ENCODE measurements at regions not wholly inside any gene's neighbourhood (a gene's known extent, or its start where the extent isn't known, plus 50 kb on each side); places are given as distances from the start of the nearest gene placed in this dataset.

DNA sequence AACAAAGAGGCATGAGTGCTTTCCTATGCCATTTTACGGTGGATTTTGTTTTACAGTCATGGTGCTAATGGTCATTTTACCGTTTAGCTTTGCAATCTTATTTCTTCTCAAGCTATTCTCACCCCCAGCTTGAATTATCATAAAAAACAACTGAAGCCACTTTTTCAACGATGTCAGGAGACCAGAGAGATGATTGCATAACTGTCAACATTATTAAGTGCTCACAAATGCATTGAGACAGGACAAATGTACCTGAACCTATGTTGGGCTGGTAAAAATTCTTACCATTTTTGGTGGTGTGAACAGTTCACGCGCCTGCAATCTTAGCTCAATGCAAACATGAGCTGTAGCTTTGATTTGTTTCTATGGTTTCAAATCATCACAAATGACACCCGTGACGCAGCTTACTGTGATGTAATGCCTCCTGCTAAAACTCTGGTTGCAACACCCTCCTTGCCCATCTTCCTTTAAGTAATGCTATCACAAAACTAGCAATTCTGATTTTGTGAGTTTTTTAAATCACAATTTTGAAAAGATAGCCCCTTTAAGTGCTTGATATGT lies 104.4 kb downstream of the UCHL5 start:
- no peak for DNase-seq (ENCODE audit: low read depth)
- H3K4me3 ChIP-seq (ENCODE audit: low read length) = no peak overlapping the region
- TF ChIP-seq CTCF (conservative IDR thresholded peaks at IDR 0.05; ENCODE audit: low read length) = no peak

DNA sequence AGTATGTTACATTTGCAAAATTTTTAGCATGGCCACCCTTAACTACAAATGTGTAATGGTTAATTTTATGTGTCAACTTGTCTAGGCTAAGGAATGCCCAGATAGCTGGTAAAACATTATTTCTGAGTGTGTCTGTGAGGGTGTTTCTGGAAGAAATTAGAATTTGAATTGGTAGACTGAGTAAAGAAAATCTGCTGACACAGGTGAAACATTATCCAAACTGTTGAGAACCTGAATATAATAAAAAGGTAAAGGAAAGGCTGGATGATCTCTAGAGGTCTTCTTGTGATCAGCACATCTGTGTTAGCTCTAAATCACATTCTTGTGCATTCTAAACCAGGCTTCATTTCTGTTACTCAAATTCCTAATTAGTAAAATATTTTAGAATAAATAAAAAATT lies 100.8 kb downstream of the UCHL5 start:
- no peak for TF ChIP-seq CTCF (conservative IDR thresholded peaks at IDR 0.05; ENCODE audit: low read length)
- DNase-seq (ENCODE audit: low read depth) = no peak
- H3K4me3 ChIP-seq (ENCODE audit: low read length) = no peak overlapping the region

GRCh38 chr1:192958871-192959270 lies 100.3 kb downstream of the UCHL5 start:
- no peak for TF ChIP-seq CTCF (conservative IDR thresholded peaks at IDR 0.05; ENCODE audit: low read length)
- DNase-seq (ENCODE audit: low read depth) = peak; percentile 42
- no peak overlapping the region for H3K4me3 ChIP-seq (ENCODE audit: low read length)

GRCh38 chr1:192959657-192960186 lies 99.4 kb downstream of the UCHL5 start:
- TF ChIP-seq CTCF (conservative IDR thresholded peaks at IDR 0.05; ENCODE audit: low read length) = no peak
- no peak for DNase-seq (ENCODE audit: low read depth)
- no peak overlapping the region for H3K4me3 ChIP-seq (ENCODE audit: low read length)
